ENCODE measurements at regions not wholly inside any gene's neighbourhood (a gene's known extent, or its start where the extent isn't known, plus 50 kb on each side); places are given as distances from the start of the nearest gene placed in this dataset.

GRCh38 chr1:90817399-90817798 lies 100.3 kb upstream of the BARHL2 start:
- FAIRE-seq (no peak), DNase-seq (ENCODE audit: low read depth in 1 of 2, low spot score in 2 of 2) (no peak)
- no peak overlapping the region for H2BK120ac ChIP-seq (replicated peaks; ENCODE audit: low read depth, low read length)
- no peak overlapping the region for H3K9ac ChIP-seq (replicated peaks in 1 of 4; ENCODE audit: extremely low read depth in 1 of 4, low read depth in 3 of 4, low read length in 3 of 4)
- no peak overlapping the region for H2BK15ac ChIP-seq (ENCODE audit: low read length)
- H4K8ac ChIP-seq (ENCODE audit: extremely low read depth, insufficient read depth, low read length): no peak overlapping the region
- no peak overlapping the region for H3K4me3 ChIP-seq (ENCODE audit: extremely low read depth in 1 of 4, insufficient read depth in 2 of 4, low read depth in 3 of 4, low read length in 4 of 4)
- no peak overlapping the region for H2AFZ ChIP-seq (ENCODE audit: low read length)
- no peak overlapping the region for H3K18ac ChIP-seq (ENCODE audit: extremely low read depth, low read length)
- no peaks in the 10 kb centered on the region for H4K20me1 ChIP-seq (replicated peaks in 1 of 2; ENCODE audit: control insufficient read depth in 1 of 2, insufficient read depth in 2 of 2, low read length in 2 of 2)
- no peak overlapping the region for H3K4me2 ChIP-seq (ENCODE audit: insufficient read depth in 1 of 2, low read depth in 2 of 2, low read length in 2 of 2)
- no peak overlapping the region for H2AK5ac ChIP-seq (ENCODE audit: low read depth, low read length)
- no peaks in the 10 kb centered on the region for H3K79me1 ChIP-seq (ENCODE audit: low read depth, low read length)
- no peak overlapping the region for H4K5ac ChIP-seq (ENCODE audit: insufficient read length, low read depth, low read length)
- no peaks in the 10 kb centered on the region for H3K79me2 ChIP-seq (ENCODE audit: control insufficient read depth in 1 of 2, insufficient read depth in 2 of 2, low read length in 2 of 2)
- H3K4ac ChIP-seq (replicated peaks; ENCODE audit: insufficient read length, low read depth, low read length): no peak overlapping the region
- WGBS, 2 experiments (ENCODE audit: extremely low coverage in 1 of 2, insufficient coverage in 1 of 2, insufficient read length in 1 of 2, insufficient replicate concordance in 2 of 2, low coverage in 1 of 2, low lambda C conversion rate in 2 of 2, missing lambda C conversion rate in 1 of 2): 82% methylated on average over 3 of the region's 3 CpGs; no CpG with 5 or more reads in 1 of the 2 experiments
- no peak overlapping the region for H3K23ac ChIP-seq (ENCODE audit: insufficient read length)
- CTCF ChIA-PET (ENCODE audit: partially characterized antibody): no interaction called here
- POLR2A ChIA-PET (ENCODE audit: partially characterized antibody): no interaction called here
- H3K27ac ChIP-seq (ENCODE audit: low read depth, low read length): no peak overlapping the region
- H3K56ac ChIP-seq (replicated peaks; ENCODE audit: insufficient read length, low read depth, low read length): no peak overlapping the region
- H2BK12ac ChIP-seq (ENCODE audit: low read depth, low read length): no peak overlapping the region
- H3K23me2 ChIP-seq (ENCODE audit: low read depth, low read length): no peaks in the 10 kb centered on the region
- H2BK20ac ChIP-seq (ENCODE audit: low read length): no peak overlapping the region
- no peak overlapping the region for H2BK5ac ChIP-seq (ENCODE audit: low read depth, low read length)
- no peaks in the 10 kb centered on the region for H3K9me3 ChIP-seq (ENCODE audit: insufficient read depth in 2 of 2, low read depth in 1 of 2, low read length in 1 of 2)
- no peaks in the 10 kb centered on the region for H3K4me1 ChIP-seq (replicated peaks in 1 of 4; ENCODE audit: control insufficient read depth in 3 of 4, insufficient read depth in 4 of 4, low read length in 3 of 4)
- no peak overlapping the region for H4K91ac ChIP-seq (replicated peaks; ENCODE audit: insufficient read length, low read length)
- H3K36me3 ChIP-seq (ENCODE audit: control insufficient read depth in 2 of 4, insufficient read depth in 4 of 4, low read length in 3 of 4): no peaks in the 10 kb centered on the region
- TF ChIP-seq JUN (IDR thresholded peaks at IDR 0.05; ENCODE audit: low read depth, low read length): no peak
- no peak for TF ChIP-seq POU5F1 (IDR thresholded peaks at IDR 0.05; ENCODE audit: low read depth, low read length)
- no peak for TF ChIP-seq RXRA (IDR thresholded peaks at IDR 0.05; ENCODE audit: insufficient read depth, low read depth, low read length)
- TF ChIP-seq ATF3 (IDR thresholded peaks at IDR 0.05; ENCODE audit: insufficient read depth, low read depth, low read length): no peak
- TF ChIP-seq POLR2A (IDR thresholded peaks at IDR 0.05; ENCODE audit: control extremely low read depth in 1 of 2, low read depth in 2 of 2, low read length in 2 of 2): no peak
- no peak for TF ChIP-seq TAF7 (optimal IDR thresholded peaks at IDR 0.05; ENCODE audit: borderline replicate concordance, low read depth, low read length)
- TF ChIP-seq SRF (IDR thresholded peaks at IDR 0.05; ENCODE audit: low read depth, low read length): no peak
- no peak for TF ChIP-seq KDM4A (IDR thresholded peaks at IDR 0.05; ENCODE audit: low read depth, low read length, severe bottlenecking)
- no peak for TF ChIP-seq SAP30 (IDR thresholded peaks at IDR 0.05; ENCODE audit: insufficient read depth, insufficient replicate concordance, low read length)
- no peak for TF ChIP-seq ZNF274 (IDR thresholded peaks at IDR 0.05; ENCODE audit: borderline replicate concordance, extremely low read depth, low read length)
- TF ChIP-seq PHF8 (conservative IDR thresholded peaks at IDR 0.05; ENCODE audit: low read depth, low read length): no peak
- TF ChIP-seq GABPA (IDR thresholded peaks at IDR 0.05; ENCODE audit: borderline replicate concordance, insufficient read depth, low read length): no peak
- TF ChIP-seq TAF1 (IDR thresholded peaks at IDR 0.05; ENCODE audit: low read depth, low read length): no peak
- peaks cover 0 to 2% (median under 1%) of the 10 kb centered on the region in 4 experiments; a peak in 3 of 7 replicates for H3K27me3 ChIP-seq (replicated peaks in 1 of 4; ENCODE audit: control insufficient read depth in 3 of 4, extremely low read depth in 1 of 4, insufficient read depth in 3 of 4, low read length in 3 of 4)
- no peak overlapping the region for H3K14ac ChIP-seq (ENCODE audit: insufficient read length)

Data from H1 (cell line).